ELR (cell line): ENCODE measurements at regions not wholly inside any gene's neighbourhood (a gene's known extent, or its start where the extent isn't known, plus 50 kb on each side); places are given as distances from the start of the nearest gene placed in this dataset.
"Not testable (repeated sequence)": the region's sequence is repeated elsewhere in the genome, so short reads cannot be mapped to it uniquely, and the experiment has no call there.

Experiments
- DNase-seq: peaks from one replicate; pipeline ENCODE4 v3.0.0-alpha.2; 2015; ENCODE audit warnings: low read depth

DNA sequence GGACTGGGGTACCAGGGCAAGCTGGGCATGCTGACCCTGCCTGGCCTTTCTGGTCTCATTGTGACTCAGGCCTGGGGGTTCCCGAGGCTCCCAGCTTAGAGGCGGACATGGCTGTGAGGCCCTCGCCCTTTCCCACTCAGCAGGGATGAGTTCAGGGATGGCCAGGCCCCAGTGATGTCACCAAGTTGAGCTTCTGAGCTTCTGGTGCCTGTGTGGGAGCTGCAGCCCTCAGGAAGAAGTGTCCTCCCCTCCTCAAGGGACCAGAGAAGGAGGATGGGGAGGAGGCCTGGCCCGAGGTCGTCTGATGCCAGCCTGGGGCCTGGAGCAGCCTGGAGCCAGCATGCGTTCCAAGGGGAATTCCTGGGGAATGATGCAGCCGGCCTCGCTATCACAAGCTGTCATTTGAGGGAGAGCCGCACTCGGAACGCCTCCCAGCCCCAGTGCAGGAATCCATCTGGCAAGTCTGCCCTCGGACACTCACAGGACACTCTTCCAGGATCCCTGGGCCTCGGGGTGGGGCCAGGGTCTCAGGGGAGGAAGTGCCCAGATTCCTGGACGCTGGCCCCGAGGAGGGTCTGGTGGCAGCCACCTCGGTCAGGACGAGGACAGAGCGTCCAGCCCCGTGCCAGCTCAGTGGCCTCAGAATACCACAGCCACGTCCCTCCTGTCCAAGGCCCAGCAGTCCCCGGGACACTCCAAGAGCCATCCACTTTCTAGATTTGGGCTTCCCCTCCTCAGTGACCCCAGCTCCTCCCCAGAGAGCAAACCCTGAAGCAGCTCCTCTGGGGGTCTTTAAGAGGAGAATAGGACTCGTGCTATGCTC, 61.2 kb upstream of the GPC1 start:
- DNase-seq, result peak; percentile 92

DNA sequence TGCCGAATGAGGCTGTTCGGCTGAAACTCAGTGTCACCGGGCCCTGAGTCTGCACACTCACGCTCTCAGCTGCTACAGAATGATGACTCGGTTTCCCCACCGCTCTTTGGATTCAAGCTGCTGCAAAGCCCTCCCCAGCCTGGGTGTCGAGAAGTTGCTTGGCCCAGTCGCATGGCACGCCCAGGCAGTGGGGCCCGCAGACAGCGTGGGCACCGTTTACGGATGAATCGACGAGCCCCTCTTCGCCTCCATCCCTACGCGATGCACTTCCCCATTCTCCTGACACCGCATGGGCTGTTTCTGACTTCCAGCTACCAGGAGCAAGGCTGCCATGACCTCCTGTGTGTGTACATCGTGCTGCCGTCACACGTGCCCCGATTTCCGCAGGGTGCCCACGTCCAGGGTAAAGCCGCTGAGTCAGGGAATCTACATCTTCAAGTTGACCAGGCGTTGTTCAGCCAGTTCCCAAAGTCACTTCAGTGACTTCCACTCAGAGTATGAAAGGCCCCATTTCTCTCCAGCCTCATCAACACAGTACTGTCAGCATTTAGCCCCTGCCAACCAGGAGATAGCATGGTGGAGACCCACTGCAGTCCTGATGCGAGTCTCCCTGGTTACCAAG, 60.3 kb upstream of the GPC1 start:
- no peak for DNase-seq

DNA sequence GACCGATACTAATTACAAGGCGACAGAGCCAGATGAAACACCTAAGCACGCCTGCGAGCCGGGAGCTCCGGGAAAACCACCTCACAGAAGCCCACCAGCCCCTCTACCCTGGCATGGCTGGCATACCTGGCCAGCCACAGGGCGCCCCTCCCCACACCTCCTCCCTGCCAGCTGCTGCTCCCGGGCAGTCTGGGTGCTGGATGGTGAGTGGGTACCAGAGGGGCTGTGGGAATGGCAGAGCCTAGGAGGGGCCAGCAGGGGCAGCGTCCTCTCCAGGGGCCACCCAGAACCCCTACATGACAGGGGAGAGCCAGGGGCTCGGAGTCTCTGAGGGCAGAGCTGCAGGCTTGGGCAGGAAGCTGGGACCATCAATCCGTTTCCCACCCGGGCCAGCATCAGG, 58.7 kb upstream of the GPC1 start:
- DNase-seq, result no peak

DNA sequence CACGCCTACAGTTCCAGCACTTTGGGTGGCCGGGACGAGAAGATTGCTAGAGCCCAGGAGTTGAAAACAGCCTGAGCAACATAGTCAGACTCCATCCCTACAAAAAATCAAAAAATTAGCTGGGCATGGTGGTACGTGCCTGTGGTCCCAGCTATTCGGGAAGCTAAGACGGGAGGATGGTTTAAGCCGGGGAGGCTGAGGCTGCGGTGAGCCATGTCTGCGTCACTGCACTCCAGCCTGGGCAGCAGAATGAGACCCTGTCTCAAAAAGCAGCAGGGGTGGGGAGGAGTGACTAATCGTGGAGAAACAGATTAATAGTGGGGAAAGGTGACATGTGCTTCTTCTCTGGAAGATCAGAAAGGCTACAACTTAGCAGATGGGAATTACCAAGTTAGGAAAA, 58.1 kb upstream of the GPC1 start:
- DNase-seq, result no peak

DNA sequence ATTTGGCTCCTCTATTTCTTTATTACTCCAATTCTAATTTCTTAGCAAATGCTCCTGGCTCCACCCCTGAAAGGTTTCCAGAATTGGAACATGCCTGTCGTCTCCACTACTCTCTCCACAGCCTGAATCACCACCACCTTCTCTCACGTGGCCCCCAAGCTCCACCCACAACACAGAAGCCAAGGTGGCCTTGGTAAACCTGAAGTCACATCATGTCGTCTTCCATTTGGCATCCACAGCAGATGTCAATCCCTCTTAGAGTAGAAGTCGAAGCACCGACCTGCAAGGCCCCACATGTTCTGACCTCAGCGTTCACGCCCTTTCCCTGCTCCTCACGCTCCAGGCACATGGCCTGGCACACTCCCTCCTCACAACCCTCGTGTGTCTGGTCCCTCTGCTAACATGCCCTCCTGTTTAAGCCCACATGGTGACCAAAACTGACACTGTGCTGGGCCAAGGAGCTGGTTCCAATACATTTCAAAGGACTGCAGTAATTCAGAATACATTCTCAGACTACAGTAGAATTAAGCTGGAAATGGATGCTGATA, 56.3 kb upstream of the GPC1 start:
- DNase-seq, result no peak

DNA sequence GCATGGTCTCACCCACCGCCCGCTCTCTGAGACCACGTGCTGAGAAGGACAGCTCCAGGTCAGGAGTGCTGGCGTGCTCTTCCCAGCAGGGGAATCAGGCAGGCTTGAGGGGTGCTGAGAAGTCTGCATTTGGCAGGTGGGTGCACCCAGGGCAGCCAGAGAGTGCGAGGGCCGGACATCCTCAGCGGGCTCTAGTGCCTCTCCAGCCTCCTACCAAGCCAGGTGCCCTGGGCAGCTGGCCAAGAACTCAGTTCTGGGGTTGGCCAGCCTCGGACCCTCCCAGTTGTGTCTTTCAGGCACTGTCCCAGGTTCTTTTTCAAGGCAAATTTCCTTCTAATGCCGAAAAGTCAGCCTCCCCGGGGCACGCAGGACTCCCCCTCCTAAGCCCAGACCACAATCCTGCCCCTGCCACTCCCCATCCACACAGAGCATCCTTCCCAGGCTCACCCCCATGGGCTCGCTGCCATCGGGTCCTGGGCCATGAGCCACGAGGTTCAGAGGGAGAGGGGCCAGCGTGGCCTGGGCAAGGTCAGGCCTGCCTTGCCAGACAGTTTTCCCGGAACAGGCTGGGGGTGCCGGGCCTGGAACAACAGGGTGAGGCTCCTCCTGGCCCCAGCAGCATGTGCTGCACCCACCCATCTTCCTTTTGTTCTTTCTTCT, 52.2 kb upstream of the GPC1 start:
- no peak for DNase-seq

DNA sequence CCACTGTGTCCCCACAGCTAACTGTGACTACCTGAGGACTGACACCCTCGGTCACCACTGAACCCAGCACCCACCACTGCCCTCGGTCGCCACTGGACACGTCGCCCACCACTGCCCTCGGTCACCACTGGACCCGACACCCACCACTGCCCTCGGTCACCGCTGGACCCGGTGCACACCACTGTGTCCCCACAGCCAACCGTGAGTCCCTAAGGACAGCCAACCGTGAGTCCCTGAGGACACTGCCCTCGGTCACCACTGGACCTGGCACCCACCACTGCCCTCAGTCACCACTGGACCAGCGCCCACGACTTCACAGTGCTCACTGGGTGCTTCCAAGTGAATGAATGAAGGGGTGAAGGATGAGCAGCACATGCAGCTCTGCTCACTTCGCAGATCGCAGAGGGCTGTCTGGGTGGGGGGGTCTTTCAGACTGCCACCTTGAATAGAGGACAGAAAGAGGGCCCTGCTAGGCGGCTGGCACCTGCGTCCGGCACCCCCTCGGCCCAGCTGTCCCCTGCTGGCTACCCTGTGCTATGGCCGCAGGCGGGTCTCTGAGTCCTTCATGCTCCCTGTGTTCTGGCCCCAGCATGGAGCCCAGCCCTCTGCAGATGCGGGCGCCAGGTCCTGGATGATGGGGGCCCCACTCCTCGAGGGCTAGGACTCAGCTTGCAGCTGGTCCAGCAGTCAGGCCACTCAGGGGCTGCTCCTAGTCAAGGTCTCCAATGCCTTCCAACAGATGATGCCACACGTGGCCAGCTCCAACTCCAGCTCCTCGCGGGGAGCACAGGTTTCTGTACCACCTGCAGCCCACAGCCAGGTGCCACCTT, 51.4 kb upstream of the GPC1 start:
- DNase-seq, result no peak

DNA sequence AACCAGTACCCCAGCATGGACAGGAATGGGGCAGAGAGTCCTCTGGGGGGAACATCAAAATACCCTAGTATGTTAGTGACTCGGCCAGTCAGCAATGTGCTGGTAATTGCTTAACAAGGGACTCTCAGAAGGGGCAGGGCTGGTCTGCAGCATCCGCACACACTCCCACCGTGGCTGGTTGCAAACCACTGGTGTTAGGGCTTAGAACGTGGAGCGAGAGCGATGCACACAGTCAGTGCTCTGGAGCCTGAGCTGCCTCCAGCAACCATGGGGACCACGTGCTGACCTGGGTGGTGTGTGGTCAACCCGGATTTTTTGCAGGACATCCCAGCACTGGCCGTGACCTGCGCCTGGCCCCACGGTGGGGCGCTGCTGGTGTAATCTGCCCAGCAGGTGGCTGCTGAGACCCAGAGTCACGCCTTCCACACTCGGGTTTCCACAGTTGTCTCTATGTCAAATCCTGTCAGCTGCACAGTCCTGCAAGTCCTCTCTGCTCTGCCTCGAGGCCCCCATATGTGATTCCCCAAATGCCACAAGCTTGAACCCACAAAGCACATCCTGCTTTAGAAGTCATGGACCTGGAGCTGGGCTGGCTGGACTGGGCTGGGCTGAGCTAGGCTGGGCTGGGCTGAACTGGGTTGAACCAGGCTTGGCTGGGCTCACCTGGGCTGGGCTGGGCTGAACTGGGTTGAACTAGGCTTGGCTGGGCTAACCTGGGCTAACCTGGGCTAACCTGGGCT, 50.6 kb upstream of the GPC1 start:
- DNase-seq, result no peak

DNA sequence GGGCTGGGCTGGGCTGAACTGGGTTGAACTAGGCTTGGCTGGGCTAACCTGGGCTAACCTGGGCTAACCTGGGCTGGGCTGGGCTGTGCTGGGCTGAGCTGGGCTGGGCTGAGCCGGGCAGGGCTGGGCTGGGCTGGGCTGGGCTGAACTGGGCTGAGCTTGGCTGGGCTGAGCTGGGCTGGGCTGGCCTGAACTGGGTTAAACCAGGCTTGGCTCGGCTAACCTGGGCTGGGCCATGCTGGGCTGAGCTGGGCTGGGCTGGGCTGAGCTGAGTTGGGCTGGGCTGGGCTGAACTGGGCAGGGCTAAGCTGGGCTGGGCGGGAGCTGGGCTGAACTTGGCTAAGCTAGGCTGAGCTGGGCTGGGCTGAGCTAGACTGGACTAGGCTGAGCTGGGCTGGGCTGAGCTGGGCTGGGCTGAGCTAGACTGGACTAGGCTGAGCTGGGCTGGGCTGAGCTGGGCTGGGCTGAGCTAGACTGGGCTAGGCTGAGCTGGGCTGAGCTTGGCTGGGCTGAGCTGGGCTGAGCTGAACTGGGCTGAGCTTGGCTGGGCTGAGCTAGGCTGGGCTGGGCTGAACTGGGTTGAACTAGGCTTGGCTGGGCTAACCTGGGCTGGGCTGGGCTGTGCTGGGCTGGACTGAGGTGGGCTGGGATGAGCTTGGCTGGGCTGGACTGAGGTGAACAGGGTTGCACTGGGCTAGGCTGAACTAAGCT, 49.9 kb upstream of the GPC1 start:
- DNase-seq, result not testable (repeated sequence)
